RPMI7951 (cell line): ENCODE measurements at regions not wholly inside any gene's neighbourhood (a gene's known extent, or its start where the extent isn't known, plus 50 kb on each side); places are given as distances from the start of the nearest gene placed in this dataset.
A peak's percentile ranks its signal among the peaks of the same experiment; 100 is the strongest.

Experiments used
- DNase-seq: peaks from one replicate; pipeline ENCODE4 v3.0.0-alpha.2; 2012; ENCODE audit warnings: low read depth

- no peak for DNase-seq
Measured at GRCh38 chr4:89665662-89666061, 171.3 kb downstream of the SNCA start.

- no peak for DNase-seq
Measured at GRCh38 chr4:89664521-89664920, 172.4 kb downstream of the SNCA start.

DNA sequence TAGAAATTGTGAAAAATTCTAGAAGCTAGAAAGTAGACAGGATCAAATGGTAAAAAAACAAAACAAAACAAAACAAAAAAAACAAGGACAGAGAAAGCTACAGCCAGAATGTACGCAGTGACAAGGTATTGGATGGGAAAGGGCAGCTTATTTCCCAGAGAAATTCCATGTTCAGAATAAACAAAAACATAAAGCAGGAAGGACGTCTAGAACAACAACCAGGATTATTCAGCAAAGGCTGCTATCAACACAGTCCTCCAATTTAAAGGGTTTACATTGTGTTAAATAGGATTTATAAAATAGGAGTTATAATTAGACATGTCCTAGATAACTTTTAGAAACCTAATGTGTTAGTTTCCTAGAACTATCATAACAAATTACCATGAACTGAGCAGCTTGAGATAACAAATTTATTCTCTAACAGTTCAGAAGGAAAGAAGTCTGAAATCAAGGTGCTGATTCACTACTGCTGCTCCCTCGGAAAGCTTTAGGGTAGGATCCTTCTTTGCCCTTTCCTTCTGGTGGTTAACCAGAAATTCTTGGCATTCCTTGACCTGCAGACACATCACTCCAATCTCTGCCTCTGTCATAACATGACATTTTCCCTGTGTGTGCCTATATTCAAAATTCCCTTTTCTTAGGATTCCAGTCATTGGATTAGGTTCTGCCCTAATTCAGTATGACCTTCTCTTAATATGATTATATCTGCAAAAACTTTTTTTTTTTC, 175.6 kb downstream of the SNCA start:
- peak; percentile 64 for DNase-seq

DNA sequence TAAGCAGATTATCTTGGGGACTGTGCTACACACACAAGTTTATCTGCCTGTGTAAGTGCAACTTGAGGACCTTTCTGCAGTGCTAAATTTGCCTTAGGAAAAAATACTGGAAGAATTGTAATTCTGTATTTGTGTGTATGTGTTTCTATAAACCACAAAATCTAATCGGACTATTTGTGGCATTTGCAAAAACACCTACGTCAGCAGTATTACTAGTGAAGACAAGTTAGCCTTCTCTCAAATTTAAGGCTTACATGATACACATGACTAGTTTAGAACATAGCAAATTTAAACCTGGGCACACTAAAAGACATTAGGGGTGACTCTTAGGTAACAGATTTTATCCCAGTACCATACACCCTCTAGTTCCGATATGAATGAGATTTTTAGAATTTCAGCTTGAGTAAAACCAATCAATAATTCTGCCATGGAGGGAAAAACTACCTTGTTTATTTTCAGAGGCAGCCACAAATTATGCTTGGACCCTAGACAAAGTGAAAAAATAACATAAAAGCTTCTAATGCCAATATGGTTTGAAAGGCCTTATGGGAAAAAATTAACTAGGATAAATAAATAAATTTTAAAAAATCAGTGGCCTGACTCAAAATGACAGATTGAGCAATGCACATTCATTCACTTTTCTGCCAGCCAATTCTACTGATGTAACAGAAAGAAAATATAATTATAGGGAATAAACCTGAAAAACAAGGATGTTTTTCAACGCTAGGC, 176.4 kb downstream of the SNCA start:
- DNase-seq: no peak

DNA sequence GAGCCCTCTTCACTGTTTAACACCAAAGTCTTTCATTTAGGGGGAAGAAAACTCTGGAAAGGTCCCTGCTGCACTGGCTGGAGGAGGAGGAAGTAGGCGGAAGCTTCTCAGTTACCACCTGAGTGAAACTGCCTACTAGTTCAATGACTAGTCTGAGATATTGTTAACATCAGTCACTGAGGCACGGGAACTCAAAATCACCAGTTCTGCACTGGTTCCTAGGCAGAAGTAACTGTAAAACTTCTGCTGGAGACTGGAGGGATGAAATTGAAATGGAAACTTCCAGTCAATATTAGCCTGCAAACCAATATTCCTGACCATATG, 178.3 kb downstream of the SNCA start:
- DNase-seq: no peak

- peak; percentile 11 for DNase-seq
Measured at GRCh38 chr4:89657931-89658700, 178.8 kb downstream of the SNCA start.

DNA sequence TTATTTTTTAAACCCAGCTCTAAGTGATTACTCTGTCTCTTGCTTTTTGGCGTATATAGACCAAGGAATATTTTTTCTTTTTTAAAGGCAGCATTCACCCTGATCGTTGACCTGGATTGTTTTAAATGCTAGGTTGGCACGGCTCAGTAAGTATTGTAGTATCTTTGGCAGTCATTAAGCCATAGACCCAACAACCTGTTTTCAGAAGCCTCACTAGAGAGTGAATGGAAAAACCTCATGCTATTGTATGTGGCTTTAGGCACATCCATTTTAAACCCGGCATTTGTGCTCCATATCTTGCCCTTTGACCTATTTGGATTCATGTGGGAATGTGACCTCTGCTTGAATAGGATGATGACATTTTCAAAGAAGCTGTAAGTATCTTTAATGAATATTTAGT, 183.9 kb downstream of the SNCA start:
- no peak for DNase-seq

DNA sequence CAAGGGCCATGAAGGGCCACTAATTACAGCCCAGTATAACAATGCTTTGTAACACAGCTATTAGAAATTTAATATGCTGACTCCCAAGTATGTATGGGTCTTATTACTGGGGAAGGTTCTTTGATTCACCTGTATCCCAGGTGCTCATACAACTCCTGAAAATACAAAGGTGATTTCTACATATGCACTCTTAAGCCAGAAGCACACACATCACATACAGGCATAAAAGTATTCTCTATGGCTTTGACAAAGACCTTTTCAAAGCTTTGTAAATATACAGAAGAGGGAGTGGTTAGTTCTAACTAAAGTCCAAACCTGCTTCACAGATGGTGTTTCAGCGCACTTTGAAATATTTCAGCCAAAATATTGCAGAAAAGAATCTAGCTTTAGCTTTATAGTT, 191.5 kb downstream of the SNCA start:
- DNase-seq: no peak

- no peak for DNase-seq
Measured at GRCh38 chr4:89641367-89641687, 195.6 kb downstream of the SNCA start.

- DNase-seq: no peak
Measured at GRCh38 chr4:89640620-89641366, 196.2 kb downstream of the SNCA start.

DNA sequence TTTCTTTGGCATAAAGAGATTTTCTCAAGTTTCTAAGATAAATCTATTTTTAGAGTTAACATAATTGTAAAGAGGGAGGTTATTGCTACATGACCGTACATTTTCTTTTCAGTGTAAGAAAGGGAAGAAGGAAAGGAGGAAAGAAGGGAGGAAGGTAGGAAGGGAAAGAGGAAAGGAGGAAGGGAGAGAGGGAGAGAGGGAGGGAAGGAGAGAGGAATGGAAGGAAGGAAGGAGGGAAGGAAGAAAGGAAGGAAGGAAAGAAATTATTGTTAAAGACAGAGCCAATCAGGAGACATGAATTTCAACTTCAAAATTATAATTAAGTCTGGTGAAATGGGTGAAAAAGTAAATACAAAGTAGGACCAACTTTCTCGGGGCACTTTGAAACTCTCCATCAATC, 197.6 kb downstream of the SNCA start:
- no peak for DNase-seq

DNA sequence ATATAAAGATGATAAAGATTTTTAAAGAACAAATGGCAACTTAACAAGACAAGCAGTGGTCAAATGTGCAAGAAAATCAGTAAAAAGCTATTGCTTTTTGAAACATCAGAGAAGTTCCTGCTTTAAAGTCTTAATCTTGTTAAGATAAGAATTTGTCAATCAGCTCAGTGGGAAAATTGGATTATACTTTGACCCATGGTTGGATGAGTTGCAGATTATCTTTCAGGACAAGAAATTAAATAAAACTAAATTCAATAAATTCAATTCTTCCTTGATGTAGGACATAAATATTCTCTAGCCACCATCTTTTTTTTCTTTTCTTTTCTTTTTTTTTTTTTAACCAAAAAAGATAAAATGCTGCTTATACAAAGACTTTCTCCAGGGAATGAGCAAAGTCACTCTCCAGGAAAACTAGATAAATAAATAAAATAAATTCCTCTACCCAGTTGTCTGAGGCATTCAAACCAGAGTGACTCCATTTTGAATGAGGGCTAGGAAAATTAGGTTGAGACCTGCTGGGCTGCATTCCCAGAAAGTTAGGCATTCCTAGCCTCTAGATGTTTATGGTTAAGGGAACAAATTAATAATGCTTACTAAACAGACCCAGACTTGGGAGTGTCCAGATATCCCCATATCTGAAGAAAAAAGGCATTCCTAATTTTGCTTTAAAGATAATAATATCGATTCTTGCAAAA, 211.2 kb downstream of the SNCA start:
- no peak for DNase-seq

- DNase-seq: no peak
Measured at GRCh38 chr4:89619206-89619962, 217.6 kb downstream of the SNCA start.

DNA sequence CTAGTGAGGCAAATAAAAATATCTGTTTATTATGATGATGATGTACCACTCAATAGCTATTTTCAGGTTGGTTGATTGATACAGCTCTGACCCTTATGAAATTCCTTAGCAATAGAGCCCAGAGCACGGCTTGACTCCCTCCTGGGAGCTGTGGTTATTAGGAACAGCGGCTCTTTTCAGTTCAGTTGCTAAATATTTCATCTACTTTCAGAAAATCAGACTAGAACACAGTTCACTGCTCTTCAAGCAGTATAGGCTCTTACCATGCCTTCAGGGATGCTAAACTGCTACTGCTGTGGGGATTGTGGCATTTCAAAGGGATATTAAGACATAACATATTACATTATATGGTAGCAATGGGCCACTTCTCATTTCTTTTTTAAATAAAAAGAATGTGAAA, 218.8 kb downstream of the SNCA start:
- DNase-seq: no peak

DNA sequence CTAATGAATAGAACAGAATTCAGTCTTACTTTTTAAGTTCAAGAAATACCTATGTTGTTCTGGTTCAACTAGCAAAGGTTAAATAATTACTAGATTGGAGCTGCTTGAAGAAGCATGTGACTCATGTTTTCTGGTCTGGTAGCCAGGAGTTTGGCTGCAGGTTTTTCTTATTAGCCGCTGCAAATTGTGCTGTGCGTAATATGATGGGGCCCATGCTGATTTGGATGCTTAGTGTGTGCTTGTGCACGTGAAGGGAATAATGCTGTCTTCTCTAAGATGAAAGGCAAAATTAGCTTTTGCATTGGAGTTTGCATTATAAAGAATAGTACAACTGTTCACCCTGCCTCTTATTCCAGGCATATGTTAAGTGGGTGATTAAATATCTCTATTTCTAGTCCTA, 219.6 kb downstream of the SNCA start:
- no peak for DNase-seq

DNA sequence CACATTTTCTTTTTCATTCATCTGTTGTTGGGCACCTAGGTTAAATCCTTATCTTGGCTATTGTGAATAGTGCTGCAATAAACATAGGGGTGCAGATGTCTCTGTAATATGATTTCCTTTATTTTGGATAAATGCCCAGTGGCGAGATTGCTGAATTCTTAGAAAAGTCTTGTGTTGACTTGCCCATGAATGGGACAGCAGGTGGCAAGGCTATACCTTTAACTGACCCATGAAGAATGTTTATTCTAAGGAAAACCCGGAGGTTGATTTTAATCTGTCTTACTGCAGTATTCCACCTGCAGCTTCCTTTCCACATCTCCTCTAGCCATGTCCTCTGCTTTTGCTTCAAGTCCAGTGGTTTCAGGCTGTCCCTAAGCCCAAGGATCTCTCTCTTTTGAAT, 220.6 kb downstream of the SNCA start:
- no peak for DNase-seq

DNA sequence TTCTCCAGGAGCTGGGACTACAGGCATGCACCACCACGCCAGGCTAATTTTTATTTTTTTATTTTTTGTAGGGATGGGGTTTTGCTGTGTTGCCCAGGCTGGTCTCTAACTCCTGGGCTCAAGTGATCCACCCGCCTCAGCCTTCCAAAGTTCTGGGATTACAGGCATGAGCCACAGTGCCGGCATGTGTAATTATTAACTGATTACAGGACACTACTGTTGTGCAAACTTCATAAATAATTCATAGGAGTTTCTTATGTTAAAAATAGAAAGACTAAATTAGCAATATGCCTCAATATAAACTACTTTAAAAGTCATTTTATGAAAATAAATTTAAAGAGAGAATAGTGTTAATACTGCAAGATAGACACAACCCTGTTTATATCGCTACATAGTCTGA, 221.9 kb downstream of the SNCA start:
- no peak for DNase-seq

- no peak for DNase-seq
Measured at GRCh38 chr4:89614155-89614554, 222.8 kb downstream of the SNCA start.

- no peak for DNase-seq
Measured at GRCh38 chr4:89610236-89610635, 226.7 kb downstream of the SNCA start.

- DNase-seq: no peak
Measured at GRCh38 chr4:89609756-89610155, 227.2 kb downstream of the SNCA start.

DNA sequence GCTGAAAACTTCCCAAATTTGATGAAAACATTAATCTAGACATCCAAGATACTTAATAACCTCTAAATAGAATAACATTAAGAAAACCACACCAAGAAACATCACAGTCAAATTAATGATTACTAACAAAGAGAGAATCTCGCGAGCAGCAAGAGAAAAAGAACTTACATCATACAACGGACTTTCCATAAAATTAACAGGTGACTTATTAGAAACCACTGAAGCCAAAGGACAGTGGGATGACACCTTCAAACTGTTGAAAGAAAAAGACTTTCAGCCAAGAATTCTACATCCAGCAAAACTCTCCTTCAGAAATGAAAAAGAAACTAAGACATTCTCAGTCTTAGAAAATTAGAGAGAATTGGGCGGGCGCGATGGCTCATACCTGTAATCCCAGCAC, 232.0 kb downstream of the SNCA start:
- DNase-seq: no peak
